MCF 10A (cell line): ENCODE measurements at regions not wholly inside any gene's neighbourhood (a gene's known extent, or its start where the extent isn't known, plus 50 kb on each side); places are given as distances from the start of the nearest gene placed in this dataset.

Experiments used
- BruUV-seq: library from RNA; stranded (reverse); fragments of 400-500 nt; replicated peaks from 2 replicates; lab custom pipeline; 2021; lab: Mats Ljungman, UMichigan
- CTCF ChIA-PET: fragments of 300-600 bp; sonication (Branson Sonifier 250); formaldehyde crosslinking; extraction: SDS; loops from one replicate; lab custom pipeline; 2021; ENCODE audit warnings: antibody characterized with exemption, inconsistent platforms; lab: Yijun Ruan, JAX
- POLR2A ChIA-PET: fragments of 300-600, 350-650 bp; sonication (Branson Sonifier 250); formaldehyde crosslinking; extraction: SDS; loops from one replicate; lab custom pipeline; 2020; ENCODE audit warnings: antibody characterized with exemption, inconsistent platforms; lab: Yijun Ruan, JAX
- DNase-seq: peaks from one replicate; pipeline ENCODE4 v3.0.0-alpha.2; 2018; ENCODE audit not compliant: unreplicated experiment
- H3K27ac Mint-ChIP-seq: one replicate; pipeline ENCODE4 v1.8.0; 2022; ENCODE audit warnings: mild to moderate bottlenecking, low read depth, mixed read lengths; ENCODE audit not compliant: unreplicated experiment
- H3K27me3 Mint-ChIP-seq: one replicate; pipeline ENCODE4 v1.8.0; 2022; ENCODE audit warnings: mixed read lengths; ENCODE audit not compliant: insufficient read depth, unreplicated experiment
- H3K36me3 Mint-ChIP-seq: one replicate; pipeline ENCODE4 v1.8.0; 2022; ENCODE audit warnings: mild to moderate bottlenecking, moderate library complexity, mixed read lengths; ENCODE audit not compliant: insufficient read depth, unreplicated experiment
- H3K4me1 Mint-ChIP-seq: one replicate; pipeline ENCODE4 v1.8.0; 2022; ENCODE audit warnings: mixed read lengths; ENCODE audit not compliant: insufficient read depth, unreplicated experiment
- H3K4me3 Mint-ChIP-seq: one replicate; pipeline ENCODE4 v1.8.0; 2022; ENCODE audit warnings: mild to moderate bottlenecking, moderate library complexity, mixed read lengths; ENCODE audit not compliant: unreplicated experiment
- H3K9me3 Mint-ChIP-seq: one replicate; pipeline ENCODE4 v1.8.0; 2022; ENCODE audit warnings: mixed read lengths; ENCODE audit not compliant: unreplicated experiment
- CTCF ChIP-seq: fragments of 200-600 bp; IDR thresholded peaks from one replicate; pipeline ENCODE4 v1.8.0; 2022; ENCODE audit warnings: antibody characterized with exemption, mild to moderate bottlenecking; ENCODE audit not compliant: unreplicated experiment
- intact Hi-C: fragments of 100-400 bp; cut with micrococcal nuclease; formaldehyde crosslinking; loops from 2 replicates; pipeline ENCODE4 v1.14.1; 2022

- ChIA-PET CTCF (no interaction called here), POLR2A (no interaction called here)
- Mint-ChIP-seq H3K4me1 (no peaks in the 10 kb centered on the region), H3K9me3 (no peaks in the 10 kb centered on the region), H3K27ac (no peak overlapping the region), H3K27me3 (peaks cover 7% of the 10 kb centered on the region), H3K4me3 (no peak overlapping the region), H3K36me3 (no peaks in the 10 kb centered on the region)
- BruUV-seq, result no TSS peak
- DNase-seq, result peak; percentile 4
- intact Hi-C loops, result no loop called here
- TF ChIP-seq CTCF, result no peak
Measured at GRCh38 chr5:8577792-8578191, 708.8 kb downstream of the MTRR start.

- no peaks in the 10 kb centered on the region for H3K36me3 Mint-ChIP-seq
- H3K27me3 Mint-ChIP-seq, result no peaks in the 10 kb centered on the region
- CTCF ChIA-PET, result no interaction called here
- H3K9me3 Mint-ChIP-seq, result no peaks in the 10 kb centered on the region
- BruUV-seq, result no TSS peak
- DNase-seq, result no peak
- no peak overlapping the region for H3K4me3 Mint-ChIP-seq
- no peak overlapping the region for H3K27ac Mint-ChIP-seq
- POLR2A ChIA-PET, result no interaction called here
- intact Hi-C loops, result no loop called here
- no peaks in the 10 kb centered on the region for H3K4me1 Mint-ChIP-seq
- TF ChIP-seq CTCF, result no peak
Measured at GRCh38 chr5:8580298-8580697, 711.4 kb downstream of the MTRR start.

GRCh38 chr5:8581047-8581446 is 712.1 kb downstream of the MTRR start:
- H3K36me3 Mint-ChIP-seq, result no peaks in the 10 kb centered on the region
- no peaks in the 10 kb centered on the region for H3K27me3 Mint-ChIP-seq
- H3K4me3 Mint-ChIP-seq, result no peak overlapping the region
- ChIA-PET CTCF (no interaction called here), POLR2A (no interaction called here)
- intact Hi-C loops, result no loop called here
- no peak for TF ChIP-seq CTCF
- H3K4me1 Mint-ChIP-seq, result no peaks in the 10 kb centered on the region
- no peak overlapping the region for H3K27ac Mint-ChIP-seq
- DNase-seq, result no peak
- BruUV-seq, result no TSS peak
- H3K9me3 Mint-ChIP-seq, result no peaks in the 10 kb centered on the region

- H3K36me3 Mint-ChIP-seq, result no peaks in the 10 kb centered on the region
- BruUV-seq, result no TSS peak
- ChIA-PET POLR2A (no interaction called here), CTCF (interaction anchor here (0.7 kb wide), 1 partner anchor 994 kb away, joined by 5 read pairs; no protein-coding TSS in a partner anchor)
- no peaks in the 10 kb centered on the region for H3K4me1 Mint-ChIP-seq
- no peak overlapping the region for H3K4me3 Mint-ChIP-seq
- H3K27ac Mint-ChIP-seq, result no peak overlapping the region
- TF ChIP-seq CTCF, result no peak
- H3K27me3 Mint-ChIP-seq, result no peaks in the 10 kb centered on the region
- DNase-seq, result peak; percentile 3
- intact Hi-C loops, result no loop called here
- H3K9me3 Mint-ChIP-seq, result no peaks in the 10 kb centered on the region
Measured at GRCh38 chr5:8585230-8586018, 716.5 kb downstream of the MTRR start.
